Cardiac muscle cell (in vitro differentiated cells and primary cell): ENCODE measurements at regions not wholly inside any gene's neighbourhood (a gene's known extent, or its start where the extent isn't known, plus 50 kb on each side); places are given as distances from the start of the nearest gene placed in this dataset.
A peak's percentile ranks its signal among the peaks of the same experiment; 100 is the strongest.
"Not testable (repeated sequence)": the region's sequence is repeated elsewhere in the genome, so short reads cannot be mapped to it uniquely, and the experiment has no call there.

Experiments
- DNase-seq, 2 donors: peaks; one replicate each; pipeline versions ENCODE4 v3.0.0 to v3.0.0-alpha.2; 2010 to 2017; ENCODE audit warnings: low read depth in 1 of 2, low spot score in 1 of 2
- H3K27ac ChIP-seq: fragments of 200-600 bp; sonication (generic); 2 replicates; pipeline ENCODE4 v1.5.1; 2016
- H3K27me3 ChIP-seq: fragments of 200-600 bp; sonication (generic); 2 replicates; pipeline ENCODE4 v1.6.0; 2016; ENCODE audit warnings: control low read depth
- H3K36me3 ChIP-seq: fragments of 200-600 bp; sonication (generic); 2 replicates; pipeline ENCODE4 v1.5.1; 2016; ENCODE audit warnings: control low read depth
- H3K4me1 ChIP-seq: fragments of 200-600 bp; sonication (generic); 2 replicates; pipeline ENCODE4 v1.8.1; 2017; ENCODE audit warnings: low read depth, mild to moderate bottlenecking, mixed run types
- H3K4me3 ChIP-seq: fragments of 200-600 bp; sonication (generic); 2 replicates; pipeline ENCODE4 v1.5.1; 2016; ENCODE audit warnings: mild to moderate bottlenecking
- H3K9me3 ChIP-seq: fragments of 200-600 bp; sonication (generic); 2 replicates; pipeline ENCODE4 v1.5.1; 2017; ENCODE audit warnings: low read depth, mild to moderate bottlenecking, control low read depth
- CTCF ChIP-seq: IDR thresholded peaks from 2 replicates; pipeline ENCODE4 v1.5.1; 2012; ENCODE audit warnings: low read depth, mild to moderate bottlenecking, low read length

- H3K4me1 ChIP-seq, H3K9me3 ChIP-seq, H3K27ac ChIP-seq, H3K27me3 ChIP-seq, H3K36me3 ChIP-seq, H3K4me3 ChIP-seq: not testable (repeated sequence)
- DNase-seq: peak in 1 of 2 donors; percentile 46
Measured at GRCh38 chr16:88186889-88187870, 195.6 kb upstream of the ZNF469 start.

- H3K4me3 ChIP-seq, H3K27ac ChIP-seq, DNase-seq, H3K4me1 ChIP-seq, H3K9me3 ChIP-seq, H3K27me3 ChIP-seq, H3K36me3 ChIP-seq: not testable (repeated sequence)
Measured at GRCh38 chr16:88188171-88188895, 194.4 kb upstream of the ZNF469 start.

- H3K27ac ChIP-seq, H3K4me1 ChIP-seq, H3K27me3 ChIP-seq, H3K36me3 ChIP-seq, DNase-seq, H3K4me3 ChIP-seq, H3K9me3 ChIP-seq: not testable (repeated sequence)
Measured at GRCh38 chr16:88190592-88191095, 192.1 kb upstream of the ZNF469 start.

- not testable (repeated sequence) for H3K27ac ChIP-seq, H3K36me3 ChIP-seq, H3K27me3 ChIP-seq, H3K4me3 ChIP-seq, H3K4me1 ChIP-seq, DNase-seq, H3K9me3 ChIP-seq
Measured at GRCh38 chr16:88191168-88191567, 191.6 kb upstream of the ZNF469 start.

- no peak for TF ChIP-seq CTCF
- Histone ChIP-seq H3K4me3 (no peak overlapping the region), H3K36me3 (no peaks in the 10 kb centered on the region), H3K27me3 (no peaks in the 10 kb centered on the region), H3K9me3 (no peaks in the 10 kb centered on the region), H3K4me1 (no peaks in the 10 kb centered on the region), H3K27ac (no peak overlapping the region)
- DNase-seq: no peak
Measured at GRCh38 chr16:88192601-88193000, 190.2 kb upstream of the ZNF469 start.

- TF ChIP-seq CTCF: peak; percentile 54
- not testable (repeated sequence) for H3K36me3 ChIP-seq, H3K9me3 ChIP-seq, H3K4me3 ChIP-seq, H3K27me3 ChIP-seq, H3K27ac ChIP-seq, H3K4me1 ChIP-seq
- DNase-seq: peak; percentile 67 to 68
Measured at GRCh38 chr16:88193706-88194396, 188.9 kb upstream of the ZNF469 start.

- H3K27ac ChIP-seq: no peak overlapping the region
- no peaks in the 10 kb centered on the region for H3K36me3 ChIP-seq
- DNase-seq: no peak
- TF ChIP-seq CTCF: no peak
- H3K4me1 ChIP-seq: no peaks in the 10 kb centered on the region
- no peaks in the 10 kb centered on the region for H3K27me3 ChIP-seq
- H3K9me3 ChIP-seq: no peaks in the 10 kb centered on the region
- H3K4me3 ChIP-seq: no peak overlapping the region
Measured at GRCh38 chr16:88194397-88195268, 188.1 kb upstream of the ZNF469 start.
